Gastroesophageal sphincter (tissue), 3 donors: ENCODE measurements at regions not wholly inside any gene's neighbourhood (a gene's known extent, or its start where the extent isn't known, plus 50 kb on each side); places are given as distances from the start of the nearest gene placed in this dataset.

Source experiments
- CTCF ChIP-seq, 4 experiments: fragments of 200-600 bp in 2 of 4; fragments of 450-650 bp in 2 of 4; sonication (generic) in 1 of 4; IDR thresholded peaks; one replicate each; pipeline ENCODE4 v1.5.1; 2017 to 2019; ENCODE audit warnings: antibody characterized with exemption in 4 of 4, mild to moderate bottlenecking in 2 of 4, moderate library complexity in 2 of 4
- POLR2A ChIP-seq, 2 donors: fragments of 450-650 bp; IDR thresholded peaks; one replicate each; pipeline ENCODE4 v1.6.1; 2017; ENCODE audit warnings: antibody characterized with exemption in 2 of 2, mild to moderate bottlenecking in 2 of 2, moderate library complexity in 1 of 2
- POLR2AphosphoS5 ChIP-seq: sonication (generic); formaldehyde crosslinking; IDR thresholded peaks from one replicate; pipeline ENCODE4 v1.6.1; 2017; ENCODE audit warnings: antibody characterized with exemption

DNA sequence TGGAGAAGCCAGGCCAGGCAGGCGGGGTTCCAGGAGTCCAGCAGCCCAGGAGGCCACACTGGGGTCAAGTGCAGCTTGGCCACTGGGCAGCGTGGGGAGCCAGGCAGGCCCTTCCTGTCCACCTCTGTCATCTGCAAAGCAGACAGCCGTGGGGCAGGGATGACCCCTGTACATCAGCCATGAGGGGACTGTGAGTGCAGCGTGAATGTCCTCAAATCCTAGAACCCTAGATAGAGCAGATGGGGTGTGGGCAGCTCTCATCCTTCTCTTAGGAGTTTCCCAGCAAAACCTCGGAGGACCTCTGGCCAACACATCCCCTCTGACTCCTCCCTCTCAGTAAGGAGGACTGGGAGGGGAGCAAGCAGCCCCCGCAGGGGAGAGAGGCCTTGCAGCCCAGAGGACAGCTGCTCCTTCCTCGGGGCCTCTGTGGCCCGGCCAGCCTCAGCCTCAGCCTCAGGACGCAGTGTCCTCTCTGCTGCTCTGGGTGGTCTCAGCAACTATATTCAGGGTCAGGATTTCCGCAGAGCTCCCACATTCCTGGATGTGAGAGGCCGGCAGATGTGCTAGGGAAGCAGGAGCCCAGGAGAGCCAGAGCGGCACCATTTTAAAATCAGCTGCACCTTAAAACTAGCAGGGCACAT lies 820.5 kb downstream of the BRD1 start:
- TF ChIP-seq CTCF (IDR thresholded peaks at IDR 0.05), result no peak
- no peak for TF ChIP-seq POLR2A (IDR thresholded peaks at IDR 0.05)
- no peak for TF ChIP-seq POLR2AphosphoS5
